ENCODE measurements at regions not wholly inside any gene's neighbourhood (a gene's known extent, or its start where the extent isn't known, plus 50 kb on each side); places are given as distances from the start of the nearest gene placed in this dataset.

- Histone ChIP-seq H4K20me1 (ENCODE audit: control insufficient read depth, insufficient read depth, low read length, poor library complexity, severe bottlenecking) (no peaks in the 10 kb centered on the region), H3K27ac (ENCODE audit: low read length in 2 of 2) (no peak overlapping the region), H3K4me1 (ENCODE audit: control insufficient read depth in 2 of 2, insufficient read depth in 2 of 2, low read length in 2 of 2) (no peaks in the 10 kb centered on the region), H3K9ac (ENCODE audit: low read length) (no peak overlapping the region), H3K36me3 (replicated peaks in 1 of 2; ENCODE audit: control extremely low read depth in 1 of 2, control insufficient read depth in 1 of 2, extremely low read depth in 1 of 2, insufficient read depth in 2 of 2, low read length in 1 of 2) (no peaks in the 10 kb centered on the region), H2AFZ (ENCODE audit: insufficient read depth, low read depth, low read length, poor library complexity, severe bottlenecking) (no peak overlapping the region), H3K27me3 (replicated peaks in 1 of 4; ENCODE audit: control extremely low read depth in 1 of 4, control insufficient read depth in 3 of 4, insufficient read depth in 4 of 4, low read length in 3 of 4) (no peaks in the 10 kb centered on the region), H3K4me2 (replicated peaks; ENCODE audit: low read depth, low read length, poor library complexity, severe bottlenecking) (no peak overlapping the region), H3K9me3 (ENCODE audit: control extremely low read depth in 1 of 3, control insufficient read depth in 2 of 3, insufficient read depth in 1 of 3, low read length in 2 of 3) (peaks cover 0 to 3% (median 0%) of the 10 kb centered on the region in 3 donors), H3K79me2 (ENCODE audit: control insufficient read depth, insufficient read depth, low read length) (no peaks in the 10 kb centered on the region), H3K4me3 (ENCODE audit: control extremely low read depth in 1 of 5, extremely low read depth in 1 of 5, insufficient read depth in 1 of 5, low read depth in 2 of 5, low read length in 4 of 5) (no peak overlapping the region)
- no peak for TF ChIP-seq EZH2 (IDR thresholded peaks at IDR 0.05; ENCODE audit: borderline replicate concordance, insufficient read depth, low read depth, low read length, poor library complexity, severe bottlenecking)
- no peak for TF ChIP-seq CTCF (IDR thresholded peaks at IDR 0.05)
- ChIA-PET CTCF (no interaction called here), POLR2A (no interaction called here)
- Mint-ChIP-seq H3K4me3 (no peak overlapping the region), H3K27ac (no peak overlapping the region), H3K27me3 (no peaks in the 10 kb centered on the region), H3K9me3 (ENCODE audit: insufficient read depth) (peaks cover 2% of the 10 kb centered on the region), H3K4me1 (no peaks in the 10 kb centered on the region)
- ATAC-seq (ENCODE audit: low read depth) (no peak), DNase-seq (no peak)
- intact Hi-C loops (cut with micrococcal nuclease) = no loop called here
- no CpG with 5 or more reads among the region's 1 CpG for WGBS (ENCODE audit: insufficient coverage)
Observed at GRCh38 chr13:55615081-55615480, 1525.6 kb upstream of the PRR20A start.

- Histone ChIP-seq H3K27me3 (replicated peaks in 1 of 4; ENCODE audit: control extremely low read depth in 1 of 4, control insufficient read depth in 3 of 4, insufficient read depth in 4 of 4, low read length in 3 of 4) (no peaks in the 10 kb centered on the region), H3K9ac (ENCODE audit: low read length) (no peak overlapping the region), H4K20me1 (ENCODE audit: control insufficient read depth, insufficient read depth, low read length, poor library complexity, severe bottlenecking) (no peaks in the 10 kb centered on the region), H3K27ac (ENCODE audit: low read length in 2 of 2) (no peak overlapping the region), H3K36me3 (replicated peaks in 1 of 2; ENCODE audit: control extremely low read depth in 1 of 2, control insufficient read depth in 1 of 2, extremely low read depth in 1 of 2, insufficient read depth in 2 of 2, low read length in 1 of 2) (no peaks in the 10 kb centered on the region), H3K9me3 (ENCODE audit: control extremely low read depth in 1 of 3, control insufficient read depth in 2 of 3, insufficient read depth in 1 of 3, low read length in 2 of 3) (peaks cover 0 to 3% (median 1%) of the 10 kb centered on the region in 3 donors), H3K4me1 (ENCODE audit: control insufficient read depth in 2 of 2, insufficient read depth in 2 of 2, low read length in 2 of 2) (no peaks in the 10 kb centered on the region), H3K4me2 (replicated peaks; ENCODE audit: low read depth, low read length, poor library complexity, severe bottlenecking) (no peak overlapping the region), H3K4me3 (ENCODE audit: control extremely low read depth in 1 of 5, extremely low read depth in 1 of 5, insufficient read depth in 1 of 5, low read depth in 2 of 5, low read length in 4 of 5) (no peak overlapping the region), H2AFZ (ENCODE audit: insufficient read depth, low read depth, low read length, poor library complexity, severe bottlenecking) (no peak overlapping the region), H3K79me2 (ENCODE audit: control insufficient read depth, insufficient read depth, low read length) (no peaks in the 10 kb centered on the region)
- 80% methylated on average over 3 of the region's 3 CpGs for WGBS (ENCODE audit: insufficient coverage)
- no peak overlapping the region for H3K27ac Mint-ChIP-seq
- H3K9me3 Mint-ChIP-seq (ENCODE audit: insufficient read depth) = peaks cover 4% of the 10 kb centered on the region
- TF ChIP-seq EZH2 (IDR thresholded peaks at IDR 0.05; ENCODE audit: borderline replicate concordance, insufficient read depth, low read depth, low read length, poor library complexity, severe bottlenecking) (no peak), CTCF (IDR thresholded peaks at IDR 0.05) (no peak)
- DNase-seq (no peak), ATAC-seq (ENCODE audit: low read depth) (no peak)
- no peak overlapping the region for H3K4me3 Mint-ChIP-seq
- H3K4me1 Mint-ChIP-seq = no peaks in the 10 kb centered on the region
- H3K27me3 Mint-ChIP-seq = no peaks in the 10 kb centered on the region
- intact Hi-C loops (cut with micrococcal nuclease) = no loop called here
- POLR2A ChIA-PET = no interaction called here
- CTCF ChIA-PET = no interaction called here
Observed at GRCh38 chr13:55617241-55617640, 1523.5 kb upstream of the PRR20A start.

Data from B cell (primary cell).